ENCODE measurements at regions not wholly inside any gene's neighbourhood (a gene's known extent, or its start where the extent isn't known, plus 50 kb on each side); places are given as distances from the start of the nearest gene placed in this dataset.

DNA sequence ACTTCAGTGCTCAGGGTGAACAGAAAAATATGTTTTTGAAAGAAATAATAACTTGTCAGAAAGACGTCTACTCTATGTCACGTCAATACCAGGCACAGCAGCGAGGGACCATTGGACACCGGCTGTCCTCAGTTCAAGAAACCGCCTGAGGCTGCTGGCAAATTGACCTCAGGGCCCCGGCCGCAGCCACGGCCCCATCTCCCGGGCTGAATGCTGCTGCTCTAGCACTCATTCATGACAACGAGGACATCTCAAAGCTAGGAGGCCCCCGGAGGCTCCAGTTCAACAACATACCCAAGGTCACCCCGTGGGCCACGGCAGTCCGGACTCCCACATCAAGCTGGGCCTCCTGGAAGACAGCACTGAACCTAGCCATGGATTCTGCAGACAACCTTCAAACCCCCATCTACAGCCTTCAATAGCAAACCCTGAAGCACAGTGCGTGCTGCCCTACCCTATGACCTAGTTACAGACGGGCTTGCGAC lies 204.0 kb upstream of the NSMCE3 start:
- TF ChIP-seq, protein P1, sequence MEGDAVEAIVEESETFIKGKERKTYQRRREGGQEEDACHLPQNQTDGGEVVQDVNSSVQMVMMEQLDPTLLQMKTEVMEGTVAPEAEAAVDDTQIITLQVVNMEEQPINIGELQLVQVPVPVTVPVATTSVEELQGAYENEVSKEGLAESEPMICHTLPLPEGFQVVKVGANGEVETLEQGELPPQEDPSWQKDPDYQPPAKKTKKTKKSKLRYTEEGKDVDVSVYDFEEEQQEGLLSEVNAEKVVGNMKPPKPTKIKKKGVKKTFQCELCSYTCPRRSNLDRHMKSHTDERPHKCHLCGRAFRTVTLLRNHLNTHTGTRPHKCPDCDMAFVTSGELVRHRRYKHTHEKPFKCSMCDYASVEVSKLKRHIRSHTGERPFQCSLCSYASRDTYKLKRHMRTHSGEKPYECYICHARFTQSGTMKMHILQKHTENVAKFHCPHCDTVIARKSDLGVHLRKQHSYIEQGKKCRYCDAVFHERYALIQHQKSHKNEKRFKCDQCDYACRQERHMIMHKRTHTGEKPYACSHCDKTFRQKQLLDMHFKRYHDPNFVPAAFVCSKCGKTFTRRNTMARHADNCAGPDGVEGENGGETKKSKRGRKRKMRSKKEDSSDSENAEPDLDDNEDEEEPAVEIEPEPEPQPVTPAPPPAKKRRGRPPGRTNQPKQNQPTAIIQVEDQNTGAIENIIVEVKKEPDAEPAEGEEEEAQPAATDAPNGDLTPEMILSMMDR (IDR thresholded peaks at IDR 0.05), result no peak
- TF ChIP-seq POLR2A (IDR thresholded peaks at IDR 0.05), result no peak
